ENCODE measurements at regions not wholly inside any gene's neighbourhood (a gene's known extent, or its start where the extent isn't known, plus 50 kb on each side); places are given as distances from the start of the nearest gene placed in this dataset.

GRCh38 chr3:110783541-110783940 is 288.1 kb upstream of the NECTIN3 start:
- TF ChIP-seq CTCF (conservative IDR thresholded peaks at IDR 0.05; ENCODE audit: low read depth, low read length) (no peak), EZH2 (IDR thresholded peaks at IDR 0.05; ENCODE audit: borderline replicate concordance, low read depth, low read length, poor library complexity, severe bottlenecking) (no peak)

Measured in A673 (cell line).